Sigmoid colon (tissue), 4 donors: ENCODE measurements at regions not wholly inside any gene's neighbourhood (a gene's known extent, or its start where the extent isn't known, plus 50 kb on each side); places are given as distances from the start of the nearest gene placed in this dataset.

Source experiments
- EP300 ChIP-seq, 4 donors: sonication (generic); formaldehyde crosslinking; IDR thresholded peaks; one replicate each; pipeline ENCODE4 v1.6.1; 2017; ENCODE audit warnings: antibody characterized with exemption in 4 of 4
- POLR2A ChIP-seq, 2 donors: fragments of 450-650 bp; IDR thresholded peaks; one replicate each; pipeline ENCODE4 v1.6.1; 2016; ENCODE audit warnings: antibody characterized with exemption in 2 of 2, mild to moderate bottlenecking in 2 of 2, moderate library complexity in 2 of 2
- TF ChIP-seq, protein P1 (sequence below), 4 experiments: fragments of 450-650 bp in 3 of 4; fragments of 200-600 bp in 1 of 4; IDR thresholded peaks; one replicate each; pipeline ENCODE4 v1.5.1; 2016 to 2019; ENCODE audit warnings: antibody characterized with exemption in 4 of 4, mild to moderate bottlenecking in 3 of 4, moderate library complexity in 2 of 4

DNA sequence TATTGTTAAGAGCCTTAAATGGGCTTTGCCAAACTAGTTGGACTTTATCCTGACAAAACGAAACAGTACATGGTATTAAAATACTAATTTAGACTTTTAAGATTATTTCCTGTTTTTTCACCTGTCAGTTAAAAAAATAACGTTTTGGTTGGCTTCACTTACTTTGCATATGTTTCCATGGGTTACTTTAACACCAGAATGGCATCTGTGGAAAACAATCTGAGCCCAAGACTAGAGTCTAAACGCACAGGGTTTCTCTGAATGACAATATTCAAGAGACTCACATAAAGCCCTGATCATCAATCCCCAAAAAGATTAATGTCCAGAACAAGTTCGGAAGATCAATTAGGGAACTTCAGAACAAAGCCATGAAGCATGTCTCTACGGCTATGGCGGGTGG is 888.0 kb downstream of the EPHA4 start:
- TF ChIP-seq, protein P1, sequence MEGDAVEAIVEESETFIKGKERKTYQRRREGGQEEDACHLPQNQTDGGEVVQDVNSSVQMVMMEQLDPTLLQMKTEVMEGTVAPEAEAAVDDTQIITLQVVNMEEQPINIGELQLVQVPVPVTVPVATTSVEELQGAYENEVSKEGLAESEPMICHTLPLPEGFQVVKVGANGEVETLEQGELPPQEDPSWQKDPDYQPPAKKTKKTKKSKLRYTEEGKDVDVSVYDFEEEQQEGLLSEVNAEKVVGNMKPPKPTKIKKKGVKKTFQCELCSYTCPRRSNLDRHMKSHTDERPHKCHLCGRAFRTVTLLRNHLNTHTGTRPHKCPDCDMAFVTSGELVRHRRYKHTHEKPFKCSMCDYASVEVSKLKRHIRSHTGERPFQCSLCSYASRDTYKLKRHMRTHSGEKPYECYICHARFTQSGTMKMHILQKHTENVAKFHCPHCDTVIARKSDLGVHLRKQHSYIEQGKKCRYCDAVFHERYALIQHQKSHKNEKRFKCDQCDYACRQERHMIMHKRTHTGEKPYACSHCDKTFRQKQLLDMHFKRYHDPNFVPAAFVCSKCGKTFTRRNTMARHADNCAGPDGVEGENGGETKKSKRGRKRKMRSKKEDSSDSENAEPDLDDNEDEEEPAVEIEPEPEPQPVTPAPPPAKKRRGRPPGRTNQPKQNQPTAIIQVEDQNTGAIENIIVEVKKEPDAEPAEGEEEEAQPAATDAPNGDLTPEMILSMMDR (IDR thresholded peaks at IDR 0.05): no peak
- TF ChIP-seq EP300 (IDR thresholded peaks at IDR 0.05): no peak
- TF ChIP-seq POLR2A (IDR thresholded peaks at IDR 0.05): no peak
